Activated CD4-positive, alpha-beta memory T cell treated with anti-CD3 and anti-CD28 coated beads, Interleukin-2, amount 10 ng/mL, durations not matched to agents 7 days and 5 days (primary cell): ENCODE measurements at regions not wholly inside any gene's neighbourhood (a gene's known extent, or its start where the extent isn't known, plus 50 kb on each side); places are given as distances from the start of the nearest gene placed in this dataset.
"Not testable (repeated sequence)": the region's sequence is repeated elsewhere in the genome, so short reads cannot be mapped to it uniquely, and the experiment has no call there.

Experiments
- CTCF ChIA-PET: fragments of 350-600 bp; sonication (Branson Sonifier 250); formaldehyde crosslinking; loops from one replicate; lab custom pipeline; 2021; ENCODE audit warnings: antibody characterized with exemption, inconsistent platforms; lab: Charles Lee
- POLR2A ChIA-PET: fragments of 350-600 bp; sonication (Branson Sonifier 250); formaldehyde crosslinking; loops from one replicate; lab custom pipeline; 2021; ENCODE audit warnings: antibody characterized with exemption; lab: Charles Lee
- DNase-seq: peaks from one replicate; pipeline ENCODE4 v3.0.0-alpha.2; 2020
- H3K27ac Mint-ChIP-seq: one replicate; pipeline ENCODE4 v1.8.0; 2021; ENCODE audit warnings: mild to moderate bottlenecking, mixed read lengths
- H3K27me3 Mint-ChIP-seq: one replicate; pipeline ENCODE4 v1.8.0; 2021; ENCODE audit warnings: mixed read lengths
- H3K36me3 Mint-ChIP-seq: one replicate; pipeline ENCODE4 v1.8.0; 2021; ENCODE audit warnings: low read depth, mixed read lengths
- H3K4me1 Mint-ChIP-seq: one replicate; pipeline ENCODE4 v1.8.0; 2021; ENCODE audit warnings: mixed read lengths
- H3K4me3 Mint-ChIP-seq: one replicate; pipeline ENCODE4 v1.8.0; 2021; ENCODE audit warnings: mild to moderate bottlenecking, mixed read lengths
- H3K9me3 Mint-ChIP-seq: one replicate; pipeline ENCODE4 v1.8.0; 2021; ENCODE audit warnings: mixed read lengths

DNA sequence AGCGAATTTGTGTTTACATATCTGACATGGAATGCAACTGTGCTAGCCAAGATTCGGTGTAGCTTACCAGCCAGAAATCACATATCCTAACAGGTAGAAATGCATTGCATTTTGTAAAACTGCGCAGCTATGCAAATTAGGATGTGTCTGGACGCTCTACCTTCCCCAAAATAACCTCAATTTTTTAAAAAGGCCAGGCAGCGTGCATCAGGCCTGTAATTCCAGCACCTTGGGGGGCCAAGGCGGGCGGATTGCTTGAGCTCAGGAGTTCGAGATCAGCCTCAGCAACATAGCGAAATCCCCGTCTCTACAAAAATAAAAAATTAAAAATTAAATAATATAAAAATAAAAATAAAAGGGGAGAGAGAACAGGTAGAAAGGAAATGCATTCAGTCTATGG lies 305.0 kb downstream of the TYW1 start:
- Mint-ChIP-seq H3K4me1 (peaks cover 31% of the 10 kb centered on the region), H3K4me3 (peak overlapping the region; percentile 83), H3K9me3 (no peaks in the 10 kb centered on the region), H3K36me3 (peaks cover 9% of the 10 kb centered on the region), H3K27ac (peak overlapping the region; percentile 91), H3K27me3 (no peaks in the 10 kb centered on the region)
- POLR2A ChIA-PET = interaction anchor here (0.9 to 1.4 kb wide), 2 partner anchors 109 to 808 kb away, joined by 4 to 5 read pairs; no protein-coding TSS in a partner anchor
- CTCF ChIA-PET = interaction anchor here (0.9 to 1.5 kb wide), 4 partner anchors 12 to 282 kb away, joined by 3 to 7 read pairs (median 4); no protein-coding TSS in a partner anchor
- no peak for DNase-seq

DNA sequence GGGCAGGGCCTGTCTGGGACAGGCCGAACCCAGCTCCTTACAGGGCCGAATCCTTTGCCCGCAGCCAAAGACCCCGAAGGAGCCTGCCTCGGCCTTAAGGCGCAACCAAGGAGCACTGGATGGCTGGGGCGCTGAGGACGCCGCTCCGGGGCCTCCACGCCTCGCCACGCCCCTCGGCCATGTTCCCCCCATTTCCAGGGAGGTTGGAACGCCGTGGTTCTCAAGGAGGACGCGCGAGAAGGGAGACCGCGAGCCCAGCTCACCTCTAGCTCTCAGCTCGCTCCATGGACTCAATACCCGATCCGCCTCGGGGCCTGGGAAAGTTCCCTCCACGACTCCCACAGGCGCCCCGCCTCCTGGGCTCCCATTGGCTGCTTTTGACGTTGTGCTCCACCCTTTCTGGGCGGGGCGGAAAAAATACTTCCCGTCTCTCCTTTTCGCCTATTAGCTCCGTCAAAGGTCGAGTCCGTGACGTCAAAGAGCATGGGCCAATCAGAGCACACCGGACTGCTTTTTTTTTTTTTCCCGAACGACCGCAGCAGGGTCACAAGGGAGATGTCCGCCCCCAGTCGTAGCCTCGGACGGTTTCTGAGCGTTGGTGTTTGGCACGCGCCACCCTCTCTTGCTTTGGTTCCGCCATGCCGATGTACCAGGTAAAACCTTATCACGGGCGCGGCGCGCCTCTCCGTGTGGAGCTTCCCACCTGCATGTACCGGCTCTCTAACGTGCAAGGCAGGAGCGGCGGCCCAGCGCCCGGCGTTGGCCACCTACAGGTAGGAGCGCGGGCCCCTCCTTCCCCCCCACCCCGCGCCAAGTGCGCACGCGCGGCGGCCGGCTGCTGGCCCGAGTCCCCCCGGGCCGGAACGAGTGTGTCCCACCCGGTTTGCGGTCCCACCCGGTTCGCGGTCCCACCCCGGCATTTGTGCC lies 305.7 kb downstream of the TYW1 start:
- DNase-seq = peak; percentile 98
- Mint-ChIP-seq H3K27ac (peak overlapping the region; percentile 91), H3K27me3 (no peaks in the 10 kb centered on the region), H3K4me1 (peaks cover 31% of the 10 kb centered on the region), H3K4me3 (peak overlapping the region; percentile 83), H3K36me3 (peaks cover 10% of the 10 kb centered on the region), H3K9me3 (no peaks in the 10 kb centered on the region)
- ChIA-PET POLR2A (interaction anchor here (0.6 to 1.4 kb wide), 6 partner anchors 110 to 1320 kb away, joined by 3 to 9 read pairs (median 4); partner anchors contain the start of gene SBDS), CTCF (interaction anchor here (0.9 to 1.5 kb wide), 7 partner anchors 11 to 1272 kb away, joined by 3 to 7 read pairs (median 4); no protein-coding TSS in a partner anchor)

DNA sequence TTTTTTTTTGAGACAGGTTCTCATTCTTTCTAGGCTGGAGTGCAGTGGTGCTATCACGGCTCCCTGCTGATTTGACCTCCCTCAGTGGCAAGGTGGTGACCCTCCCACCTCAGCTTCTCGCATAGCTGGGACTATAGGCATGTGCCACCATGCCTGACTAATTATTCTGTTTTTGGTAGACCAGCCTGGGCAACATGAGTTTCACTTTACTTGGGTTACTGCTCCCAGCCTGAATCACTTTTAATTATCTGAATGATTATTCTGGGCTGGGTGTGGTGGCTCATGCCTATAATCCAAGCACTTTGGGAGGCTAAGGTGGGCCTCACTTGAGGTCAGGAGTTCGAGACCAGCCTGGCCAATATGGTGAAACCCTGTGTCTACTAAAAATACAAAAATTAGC lies 308.2 kb downstream of the TYW1 start:
- H3K27me3 Mint-ChIP-seq, DNase-seq, H3K9me3 Mint-ChIP-seq, CTCF ChIA-PET, H3K27ac Mint-ChIP-seq: not testable (repeated sequence)
- Mint-ChIP-seq H3K36me3 (peaks cover 28% of the 10 kb centered on the region), H3K4me1 (peaks cover 29% of the 10 kb centered on the region), H3K4me3 (peak overlapping the region; percentile 17)
- POLR2A ChIA-PET = interaction anchor here (1.3 kb wide), 1 partner anchor 9 kb away, joined by 3 read pairs; no protein-coding TSS in a partner anchor

GRCh38 chr7:67306331-67306730 lies 309.7 kb downstream of the TYW1 start:
- no peak overlapping the region for H3K4me3 Mint-ChIP-seq
- peaks cover 21% of the 10 kb centered on the region for H3K4me1 Mint-ChIP-seq
- ChIA-PET POLR2A (no interaction called here), CTCF (no interaction called here)
- H3K27me3 Mint-ChIP-seq = no peaks in the 10 kb centered on the region
- no peaks in the 10 kb centered on the region for H3K9me3 Mint-ChIP-seq
- H3K27ac Mint-ChIP-seq = no peak overlapping the region
- DNase-seq = no peak
- peaks cover 43% of the 10 kb centered on the region for H3K36me3 Mint-ChIP-seq

GRCh38 chr7:67309764-67310549 lies 313.3 kb downstream of the TYW1 start:
- Mint-ChIP-seq H3K36me3 (peaks cover 67% of the 10 kb centered on the region), H3K9me3 (no peaks in the 10 kb centered on the region), H3K27me3 (no peaks in the 10 kb centered on the region), H3K4me3 (no peak overlapping the region), H3K27ac (no peak overlapping the region), H3K4me1 (peaks cover 8% of the 10 kb centered on the region)
- DNase-seq = no peak
- ChIA-PET CTCF (no interaction called here), POLR2A (no interaction called here)

- H3K9me3 Mint-ChIP-seq = no peaks in the 10 kb centered on the region
- no peak overlapping the region for H3K4me3 Mint-ChIP-seq
- no peak for DNase-seq
- CTCF ChIA-PET = no interaction called here
- H3K27ac Mint-ChIP-seq = no peak overlapping the region
- no peaks in the 10 kb centered on the region for H3K27me3 Mint-ChIP-seq
- POLR2A ChIA-PET = no interaction called here
- H3K4me1 Mint-ChIP-seq = no peaks in the 10 kb centered on the region
- peaks cover 63% of the 10 kb centered on the region for H3K36me3 Mint-ChIP-seq
These were observed 315.3 kb downstream of the TYW1 start for GRCh38 chr7:67311901-67312300.

GRCh38 chr7:67313213-67313612 lies 316.6 kb downstream of the TYW1 start:
- Mint-ChIP-seq H3K27me3 (no peaks in the 10 kb centered on the region), H3K4me3 (no peak overlapping the region), H3K27ac (no peak overlapping the region), H3K4me1 (no peaks in the 10 kb centered on the region), H3K36me3 (peaks cover 60% of the 10 kb centered on the region), H3K9me3 (no peaks in the 10 kb centered on the region)
- ChIA-PET POLR2A (interaction anchor here (0.9 kb wide), 1 partner anchor 8 kb away, joined by 3 read pairs; no protein-coding TSS in a partner anchor), CTCF (interaction anchor here (1.7 kb wide), 1 partner anchor 11 kb away, joined by 4 read pairs; no protein-coding TSS in a partner anchor)
- no peak for DNase-seq

- H3K27me3 Mint-ChIP-seq, CTCF ChIA-PET, H3K4me3 Mint-ChIP-seq, H3K9me3 Mint-ChIP-seq, H3K4me1 Mint-ChIP-seq, DNase-seq, H3K27ac Mint-ChIP-seq, POLR2A ChIA-PET: not testable (repeated sequence)
- H3K36me3 Mint-ChIP-seq = peaks cover 38% of the 10 kb centered on the region
These were observed 320.3 kb downstream of the TYW1 start for GRCh38 chr7:67316902-67317301.

GRCh38 chr7:67328257-67328656 lies 331.6 kb downstream of the TYW1 start:
- POLR2A ChIA-PET, H3K4me1 Mint-ChIP-seq, H3K27ac Mint-ChIP-seq, CTCF ChIA-PET, H3K27me3 Mint-ChIP-seq, DNase-seq, H3K36me3 Mint-ChIP-seq, H3K4me3 Mint-ChIP-seq, H3K9me3 Mint-ChIP-seq: not testable (repeated sequence)

GRCh38 chr7:67335165-67335564 lies 338.5 kb downstream of the TYW1 start:
- H3K36me3 Mint-ChIP-seq, H3K27me3 Mint-ChIP-seq, H3K4me1 Mint-ChIP-seq, H3K27ac Mint-ChIP-seq, POLR2A ChIA-PET, H3K9me3 Mint-ChIP-seq, DNase-seq, CTCF ChIA-PET, H3K4me3 Mint-ChIP-seq: not testable (repeated sequence)

- DNase-seq, H3K4me3 Mint-ChIP-seq, POLR2A ChIA-PET, H3K9me3 Mint-ChIP-seq, H3K36me3 Mint-ChIP-seq, CTCF ChIA-PET, H3K27me3 Mint-ChIP-seq, H3K4me1 Mint-ChIP-seq, H3K27ac Mint-ChIP-seq: not testable (repeated sequence)
These were observed 339.0 kb downstream of the TYW1 start for GRCh38 chr7:67335663-67336062.

DNA sequence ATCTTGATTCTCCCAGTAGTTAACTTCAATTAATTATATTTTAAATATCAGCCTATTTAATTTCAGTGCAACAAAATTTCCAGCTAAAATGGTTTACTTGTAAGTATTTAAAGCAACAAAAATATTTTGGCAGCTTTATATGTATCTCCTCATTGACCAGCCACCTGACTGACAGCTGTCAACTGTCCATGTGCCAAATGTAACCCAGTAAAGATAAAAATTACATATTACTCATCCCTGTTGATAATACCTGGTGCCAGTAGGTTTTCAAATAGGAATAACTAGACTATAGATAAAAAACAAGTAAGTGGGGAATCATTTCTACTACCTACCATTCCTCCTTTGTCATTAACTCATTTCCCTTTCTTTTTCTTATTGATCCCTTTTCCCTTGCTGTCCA lies 341.9 kb downstream of the TYW1 start:
- POLR2A ChIA-PET, CTCF ChIA-PET, H3K27me3 Mint-ChIP-seq, H3K4me1 Mint-ChIP-seq, DNase-seq, H3K27ac Mint-ChIP-seq, H3K9me3 Mint-ChIP-seq, H3K4me3 Mint-ChIP-seq: not testable (repeated sequence)
- peaks cover 14% of the 10 kb centered on the region for H3K36me3 Mint-ChIP-seq
